ENCODE measurements at regions not wholly inside any gene's neighbourhood (a gene's known extent, or its start where the extent isn't known, plus 50 kb on each side); places are given as distances from the start of the nearest gene placed in this dataset.

GRCh38 chr1:200240656-200241055, 169.2 kb downstream of the ZNF281 start:
- no peak for TF ChIP-seq CTCF (conservative IDR thresholded peaks at IDR 0.05 in 1 of 2, IDR thresholded peaks at IDR 0.05 in 1 of 2; ENCODE audit: extremely low read depth in 1 of 2, insufficient read depth in 1 of 2, low read depth in 1 of 2, low read length in 2 of 2)
- no peak for TF ChIP-seq EZH2 (IDR thresholded peaks at IDR 0.05; ENCODE audit: borderline replicate concordance, low read length)
